ENCODE measurements at regions not wholly inside any gene's neighbourhood (a gene's known extent, or its start where the extent isn't known, plus 50 kb on each side); places are given as distances from the start of the nearest gene placed in this dataset.

DNA sequence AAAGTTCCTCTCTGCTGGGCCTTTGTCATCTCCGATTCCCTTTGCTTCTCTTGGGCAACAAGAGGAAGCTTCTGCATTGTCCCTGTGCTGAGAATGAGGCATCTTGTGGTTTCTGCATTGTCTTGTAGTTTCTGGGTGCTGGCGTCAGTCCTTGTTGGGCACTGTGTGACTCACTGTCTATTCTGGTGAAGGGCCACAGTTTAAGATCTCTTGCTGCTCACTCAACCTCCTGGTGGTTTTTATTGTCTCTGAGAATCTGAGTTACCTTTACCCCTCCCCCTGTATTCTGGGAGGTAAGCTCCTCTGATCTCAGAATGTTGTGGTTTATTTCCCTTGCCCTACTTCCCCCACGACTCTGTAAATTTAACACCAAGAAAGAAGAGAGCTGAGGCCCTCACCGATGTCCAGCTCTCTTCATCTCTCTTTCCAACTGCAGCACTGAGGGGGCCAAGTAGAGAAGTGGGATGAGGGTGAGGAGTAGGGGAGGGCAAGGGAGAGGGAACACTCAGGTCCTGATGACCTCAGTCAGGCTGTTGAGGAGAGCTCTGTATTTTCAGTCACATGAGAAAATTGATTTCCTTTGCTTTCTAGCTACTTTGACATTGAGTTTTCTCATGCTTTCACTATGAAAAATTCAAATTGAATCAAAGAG lies 441.6 kb upstream of the PITX2 start:
- H3K4me2 ChIP-seq (ENCODE audit: low read length): no peak overlapping the region
- no peaks in the 10 kb centered on the region for H4K20me1 ChIP-seq (ENCODE audit: insufficient read depth)
- no peaks in the 10 kb centered on the region for H3F3A ChIP-seq (ENCODE audit: insufficient read depth, low read length, poor library complexity, severe bottlenecking)
- no peaks in the 10 kb centered on the region for H3K79me2 ChIP-seq (replicated peaks; ENCODE audit: insufficient read depth, low read length)
- TF ChIP-seq RAD21 (conservative IDR thresholded peaks at IDR 0.05) (no peak), MXI1 (conservative IDR thresholded peaks at IDR 0.05; ENCODE audit: poor library complexity, severe bottlenecking) (no peak), TAF1 (IDR thresholded peaks at IDR 0.05; ENCODE audit: low read depth) (no peak), EZH2 (IDR thresholded peaks at IDR 0.05; ENCODE audit: borderline replicate concordance, insufficient read depth, low read length, poor library complexity, severe bottlenecking) (no peak), REST (IDR thresholded peaks at IDR 0.05; ENCODE audit: borderline replicate concordance) (no peak), POLR2AphosphoS5 (IDR thresholded peaks at IDR 0.05) (no peak), CTCF (IDR thresholded peaks at IDR 0.05; ENCODE audit: poor library complexity, severe bottlenecking) (no peak), SMC3 (conservative IDR thresholded peaks at IDR 0.05; ENCODE audit: poor library complexity) (no peak), EP300 (conservative IDR thresholded peaks at IDR 0.05; ENCODE audit: poor library complexity, severe bottlenecking) (no peak)
- no peak overlapping the region for H2AFZ ChIP-seq (ENCODE audit: low read depth, low read length)
- no peaks in the 10 kb centered on the region for H3K9me2 ChIP-seq (ENCODE audit: insufficient read depth, low read length)
- H3K4me3 ChIP-seq (ENCODE audit: low read length): no peak overlapping the region
- no peak overlapping the region for H3K9ac ChIP-seq (ENCODE audit: low read length)
- H3K27ac ChIP-seq (ENCODE audit: low read length): no peak overlapping the region
- no peaks in the 10 kb centered on the region for H3K27me3 ChIP-seq (ENCODE audit: insufficient read depth, low read depth, low read length)
- H3K36me3 ChIP-seq (ENCODE audit: insufficient read depth, low read length): no peaks in the 10 kb centered on the region
- H3K9me3 ChIP-seq (ENCODE audit: low read length): no peaks in the 10 kb centered on the region

GRCh38 chr4:111066001-111066400 lies 443.1 kb upstream of the PITX2 start:
- no peaks in the 10 kb centered on the region for H3K27me3 ChIP-seq (ENCODE audit: insufficient read depth, low read depth, low read length)
- no peak overlapping the region for H3K4me3 ChIP-seq (ENCODE audit: low read length)
- H3K36me3 ChIP-seq (ENCODE audit: insufficient read depth, low read length): no peaks in the 10 kb centered on the region
- no peak for TF ChIP-seq SMC3 (conservative IDR thresholded peaks at IDR 0.05; ENCODE audit: poor library complexity)
- TF ChIP-seq CTCF (IDR thresholded peaks at IDR 0.05; ENCODE audit: poor library complexity, severe bottlenecking): no peak
- no peak for TF ChIP-seq REST (IDR thresholded peaks at IDR 0.05; ENCODE audit: borderline replicate concordance)
- no peak for TF ChIP-seq POLR2AphosphoS5 (IDR thresholded peaks at IDR 0.05)
- TF ChIP-seq RAD21 (conservative IDR thresholded peaks at IDR 0.05): no peak
- TF ChIP-seq EZH2 (IDR thresholded peaks at IDR 0.05; ENCODE audit: borderline replicate concordance, insufficient read depth, low read length, poor library complexity, severe bottlenecking): no peak
- TF ChIP-seq TAF1 (IDR thresholded peaks at IDR 0.05; ENCODE audit: low read depth): no peak
- TF ChIP-seq MXI1 (conservative IDR thresholded peaks at IDR 0.05; ENCODE audit: poor library complexity, severe bottlenecking): no peak
- no peak for TF ChIP-seq EP300 (conservative IDR thresholded peaks at IDR 0.05; ENCODE audit: poor library complexity, severe bottlenecking)
- no peaks in the 10 kb centered on the region for H4K20me1 ChIP-seq (ENCODE audit: insufficient read depth)
- H2AFZ ChIP-seq (ENCODE audit: low read depth, low read length): no peak overlapping the region
- no peak overlapping the region for H3K27ac ChIP-seq (ENCODE audit: low read length)
- H3K4me2 ChIP-seq (ENCODE audit: low read length): no peak overlapping the region
- H3K9me3 ChIP-seq (ENCODE audit: low read length): no peaks in the 10 kb centered on the region
- no peak overlapping the region for H3K9ac ChIP-seq (ENCODE audit: low read length)
- no peaks in the 10 kb centered on the region for H3K9me2 ChIP-seq (ENCODE audit: insufficient read depth, low read length)
- no peaks in the 10 kb centered on the region for H3F3A ChIP-seq (ENCODE audit: insufficient read depth, low read length, poor library complexity, severe bottlenecking)
- no peaks in the 10 kb centered on the region for H3K79me2 ChIP-seq (replicated peaks; ENCODE audit: insufficient read depth, low read length)
